ENCODE measurements at regions not wholly inside any gene's neighbourhood (a gene's known extent, or its start where the extent isn't known, plus 50 kb on each side); places are given as distances from the start of the nearest gene placed in this dataset.

DNA sequence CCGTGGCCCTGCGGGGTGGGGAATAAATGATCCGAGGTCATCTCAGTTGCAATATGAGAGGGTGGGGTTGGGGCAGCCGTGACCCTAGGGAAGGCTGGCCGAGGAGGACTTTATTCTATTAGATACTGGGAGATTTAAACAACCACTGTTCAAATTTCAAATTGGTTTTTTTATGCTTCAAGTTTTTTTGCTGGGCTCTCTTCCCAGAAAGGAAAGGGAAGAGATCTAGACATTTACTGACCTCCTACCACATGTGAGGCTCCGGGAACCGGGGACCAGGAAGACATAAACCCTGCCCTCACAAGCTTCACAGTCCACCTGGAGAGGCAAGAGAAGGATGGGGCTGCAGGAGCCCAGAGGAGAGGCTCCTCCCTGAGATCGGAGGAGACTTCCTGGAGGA, 207.3 kb downstream of the FOXD2 start:
- TF ChIP-seq, protein P1, sequence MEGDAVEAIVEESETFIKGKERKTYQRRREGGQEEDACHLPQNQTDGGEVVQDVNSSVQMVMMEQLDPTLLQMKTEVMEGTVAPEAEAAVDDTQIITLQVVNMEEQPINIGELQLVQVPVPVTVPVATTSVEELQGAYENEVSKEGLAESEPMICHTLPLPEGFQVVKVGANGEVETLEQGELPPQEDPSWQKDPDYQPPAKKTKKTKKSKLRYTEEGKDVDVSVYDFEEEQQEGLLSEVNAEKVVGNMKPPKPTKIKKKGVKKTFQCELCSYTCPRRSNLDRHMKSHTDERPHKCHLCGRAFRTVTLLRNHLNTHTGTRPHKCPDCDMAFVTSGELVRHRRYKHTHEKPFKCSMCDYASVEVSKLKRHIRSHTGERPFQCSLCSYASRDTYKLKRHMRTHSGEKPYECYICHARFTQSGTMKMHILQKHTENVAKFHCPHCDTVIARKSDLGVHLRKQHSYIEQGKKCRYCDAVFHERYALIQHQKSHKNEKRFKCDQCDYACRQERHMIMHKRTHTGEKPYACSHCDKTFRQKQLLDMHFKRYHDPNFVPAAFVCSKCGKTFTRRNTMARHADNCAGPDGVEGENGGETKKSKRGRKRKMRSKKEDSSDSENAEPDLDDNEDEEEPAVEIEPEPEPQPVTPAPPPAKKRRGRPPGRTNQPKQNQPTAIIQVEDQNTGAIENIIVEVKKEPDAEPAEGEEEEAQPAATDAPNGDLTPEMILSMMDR (conservative IDR thresholded peaks at IDR 0.05; ENCODE audit: low read depth in 2 of 2) = no peak
- TF ChIP-seq EZH2 (IDR thresholded peaks at IDR 0.05; ENCODE audit: low read depth, unreplicated experiment) (no peak), EZH2phosphoT487 (IDR thresholded peaks at IDR 0.05; ENCODE audit: unreplicated experiment) (no peak), POLR2AphosphoS5 (IDR thresholded peaks at IDR 0.05; ENCODE audit: low read depth) (no peak), JUNB (IDR thresholded peaks at IDR 0.05; ENCODE audit: unreplicated experiment) (no peak)
- TF ChIP-seq, protein P2, sequence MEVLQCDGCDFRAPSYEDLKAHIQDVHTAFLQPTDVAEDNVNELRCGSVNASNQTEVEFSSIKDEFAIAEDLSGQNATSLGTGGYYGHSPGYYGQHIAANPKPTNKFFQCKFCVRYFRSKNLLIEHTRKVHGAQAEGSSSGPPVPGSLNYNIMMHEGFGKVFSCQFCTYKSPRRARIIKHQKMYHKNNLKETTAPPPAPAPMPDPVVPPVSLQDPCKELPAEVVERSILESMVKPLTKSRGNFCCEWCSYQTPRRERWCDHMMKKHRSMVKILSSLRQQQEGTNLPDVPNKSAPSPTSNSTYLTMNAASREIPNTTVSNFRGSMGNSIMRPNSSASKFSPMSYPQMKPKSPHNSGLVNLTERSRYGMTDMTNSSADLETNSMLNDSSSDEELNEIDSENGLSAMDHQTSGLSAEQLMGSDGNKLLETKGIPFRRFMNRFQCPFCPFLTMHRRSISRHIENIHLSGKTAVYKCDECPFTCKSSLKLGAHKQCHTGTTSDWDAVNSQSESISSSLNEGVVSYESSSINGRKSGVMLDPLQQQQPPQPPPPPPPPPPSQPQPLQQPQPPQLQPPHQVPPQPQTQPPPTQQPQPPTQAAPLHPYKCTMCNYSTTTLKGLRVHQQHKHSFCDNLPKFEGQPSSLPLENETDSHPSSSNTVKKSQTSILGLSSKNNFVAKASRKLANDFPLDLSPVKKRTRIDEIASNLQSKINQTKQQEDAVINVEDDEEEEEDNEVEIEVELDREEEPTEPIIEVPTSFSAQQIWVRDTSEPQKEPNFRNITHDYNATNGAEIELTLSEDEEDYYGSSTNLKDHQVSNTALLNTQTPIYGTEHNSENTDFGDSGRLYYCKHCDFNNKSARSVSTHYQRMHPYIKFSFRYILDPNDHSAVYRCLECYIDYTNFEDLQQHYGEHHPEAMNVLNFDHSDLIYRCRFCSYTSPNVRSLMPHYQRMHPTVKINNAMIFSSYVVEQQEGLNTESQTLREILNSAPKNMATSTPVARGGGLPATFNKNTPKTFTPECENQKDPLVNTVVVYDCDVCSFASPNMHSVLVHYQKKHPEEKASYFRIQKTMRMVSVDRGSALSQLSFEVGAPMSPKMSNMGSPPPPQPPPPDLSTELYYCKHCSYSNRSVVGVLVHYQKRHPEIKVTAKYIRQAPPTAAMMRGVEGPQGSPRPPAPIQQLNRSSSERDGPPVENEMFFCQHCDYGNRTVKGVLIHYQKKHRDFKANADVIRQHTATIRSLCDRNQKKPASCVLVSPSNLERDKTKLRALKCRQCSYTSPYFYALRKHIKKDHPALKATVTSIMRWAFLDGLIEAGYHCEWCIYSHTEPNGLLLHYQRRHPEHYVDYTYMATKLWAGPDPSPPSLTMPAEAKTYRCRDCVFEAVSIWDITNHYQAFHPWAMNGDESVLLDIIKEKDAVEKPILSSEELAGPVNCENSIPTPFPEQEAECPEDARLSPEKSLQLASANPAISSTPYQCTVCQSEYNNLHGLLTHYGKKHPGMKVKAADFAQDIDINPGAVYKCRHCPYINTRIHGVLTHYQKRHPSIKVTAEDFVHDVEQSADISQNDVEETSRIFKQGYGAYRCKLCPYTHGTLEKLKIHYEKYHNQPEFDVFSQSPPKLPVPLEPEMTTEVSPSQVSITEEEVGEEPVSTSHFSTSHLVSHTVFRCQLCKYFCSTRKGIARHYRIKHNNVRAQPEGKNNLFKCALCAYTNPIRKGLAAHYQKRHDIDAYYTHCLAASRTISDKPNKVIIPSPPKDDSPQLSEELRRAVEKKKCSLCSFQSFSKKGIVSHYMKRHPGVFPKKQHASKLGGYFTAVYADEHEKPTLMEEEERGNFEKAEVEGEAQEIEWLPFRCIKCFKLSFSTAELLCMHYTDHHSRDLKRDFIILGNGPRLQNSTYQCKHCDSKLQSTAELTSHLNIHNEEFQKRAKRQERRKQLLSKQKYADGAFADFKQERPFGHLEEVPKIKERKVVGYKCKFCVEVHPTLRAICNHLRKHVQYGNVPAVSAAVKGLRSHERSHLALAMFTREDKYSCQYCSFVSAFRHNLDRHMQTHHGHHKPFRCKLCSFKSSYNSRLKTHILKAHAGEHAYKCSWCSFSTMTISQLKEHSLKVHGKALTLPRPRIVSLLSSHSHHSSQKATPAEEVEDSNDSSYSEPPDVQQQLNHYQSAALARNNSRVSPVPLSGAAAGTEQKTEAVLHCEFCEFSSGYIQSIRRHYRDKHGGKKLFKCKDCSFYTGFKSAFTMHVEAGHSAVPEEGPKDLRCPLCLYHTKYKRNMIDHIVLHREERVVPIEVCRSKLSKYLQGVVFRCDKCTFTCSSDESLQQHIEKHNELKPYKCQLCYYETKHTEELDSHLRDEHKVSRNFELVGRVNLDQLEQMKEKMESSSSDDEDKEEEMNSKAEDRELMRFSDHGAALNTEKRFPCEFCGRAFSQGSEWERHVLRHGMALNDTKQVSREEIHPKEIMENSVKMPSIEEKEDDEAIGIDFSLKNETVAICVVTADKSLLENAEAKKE (CRISPR knock-in tag; IDR thresholded peaks at IDR 0.05) = no peak
